Neutrophil (primary cell): ENCODE measurements at regions not wholly inside any gene's neighbourhood (a gene's known extent, or its start where the extent isn't known, plus 50 kb on each side); places are given as distances from the start of the nearest gene placed in this dataset.

Source experiments
- H3K27ac ChIP-seq: fragments of 200-600 bp; sonication (generic); 2 replicates; pipeline ENCODE4 v1.5.1; 2016; ENCODE audit warnings: mild to moderate bottlenecking, moderate library complexity
- H3K27me3 ChIP-seq: fragments of 200-600 bp; sonication (generic); 2 replicates; pipeline ENCODE4 v1.6.0; 2016; ENCODE audit warnings: mild to moderate bottlenecking
- H3K36me3 ChIP-seq: fragments of 200-600 bp; sonication (generic); 2 replicates; pipeline ENCODE4 v1.5.1; 2017
- H3K4me1 ChIP-seq, 2 experiments: fragments of 200-600 bp in 1 of 2; sonication (generic) in 1 of 2; 1 replicate in 1 of 2; 2 replicates in 1 of 2; pipeline versions ENCODE4 v1.5.1 to v1.6.1; 2013 to 2016; ENCODE audit warnings: low read depth in 1 of 2, low read length in 1 of 2, mild to moderate bottlenecking in 1 of 2, moderate library complexity in 1 of 2; ENCODE audit not compliant: control insufficient read depth in 1 of 2, insufficient read depth in 1 of 2
- H3K4me3 ChIP-seq, 2 experiments: fragments of 200-600 bp in 1 of 2; sonication (generic) in 1 of 2; 1 replicate in 1 of 2; 2 replicates in 1 of 2; pipeline ENCODE4 v1.5.1; 2013 to 2016; ENCODE audit warnings: low read depth in 1 of 2, low read length in 1 of 2, mild to moderate bottlenecking in 1 of 2, moderate library complexity in 1 of 2
- H3K9me3 ChIP-seq: fragments of 200-600 bp; sonication (generic); 2 replicates; pipeline ENCODE4 v1.5.1; 2016
- CTCF ChIP-seq: fragments of 200-600 bp; sonication (generic); IDR thresholded peaks from 2 replicates; pipeline ENCODE4 v1.5.1; 2016; ENCODE audit warnings: antibody characterized with exemption

DNA sequence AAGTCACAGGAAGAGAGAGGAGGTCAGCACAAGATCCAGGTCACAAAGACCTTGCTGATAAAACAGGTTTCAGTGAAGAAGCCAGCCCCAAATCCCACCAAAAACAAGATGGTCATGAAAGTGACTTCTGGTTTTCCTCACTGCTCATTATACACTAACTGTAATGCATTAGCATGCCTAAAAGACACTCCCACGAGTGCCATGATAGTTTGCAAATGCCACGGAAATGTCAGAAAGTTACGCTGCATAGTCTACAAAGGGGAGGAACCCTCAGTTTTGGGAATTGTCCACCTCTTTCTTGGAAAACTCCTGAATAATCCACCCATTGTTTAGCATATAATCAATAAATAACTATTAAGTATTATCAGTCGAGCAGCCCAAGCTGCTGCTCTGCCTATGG lies 427.2 kb downstream of the RFPL4B start:
- TF ChIP-seq CTCF: no peak
- peaks cover 9 to 11% of the 10 kb centered on the region in 2 experiments for H3K4me1 ChIP-seq
- no peaks in the 10 kb centered on the region for H3K27me3 ChIP-seq
- H3K4me3 ChIP-seq: no peak overlapping the region
- no peak overlapping the region for H3K27ac ChIP-seq
- no peaks in the 10 kb centered on the region for H3K9me3 ChIP-seq
- H3K36me3 ChIP-seq: no peaks in the 10 kb centered on the region

GRCh38 chr6:112780498-112781096 lies 433.5 kb downstream of the RFPL4B start:
- no peaks in the 10 kb centered on the region for H3K27me3 ChIP-seq
- no peak overlapping the region for H3K4me3 ChIP-seq
- no peaks in the 10 kb centered on the region for H3K36me3 ChIP-seq
- TF ChIP-seq CTCF: peak; percentile 76
- no peaks in the 10 kb centered on the region for H3K9me3 ChIP-seq
- H3K4me1 ChIP-seq: peaks cover 16 to 25% of the 10 kb centered on the region in 2 experiments
- H3K27ac ChIP-seq: no peak overlapping the region

- H3K36me3 ChIP-seq: no peaks in the 10 kb centered on the region
- no peaks in the 10 kb centered on the region for H3K9me3 ChIP-seq
- H3K27ac ChIP-seq: no peak overlapping the region
- no peaks in the 10 kb centered on the region for H3K27me3 ChIP-seq
- no peak overlapping the region for H3K4me3 ChIP-seq
- TF ChIP-seq CTCF: no peak
- H3K4me1 ChIP-seq: peaks cover 16 to 25% of the 10 kb centered on the region in 2 experiments
These were observed 434.1 kb downstream of the RFPL4B start for GRCh38 chr6:112781241-112781640.

- H3K27me3 ChIP-seq: no peaks in the 10 kb centered on the region
- no peak for TF ChIP-seq CTCF
- H3K4me1 ChIP-seq: peaks cover 0 to 8% of the 10 kb centered on the region in 2 experiments
- no peak overlapping the region for H3K27ac ChIP-seq
- no peaks in the 10 kb centered on the region for H3K9me3 ChIP-seq
- H3K4me3 ChIP-seq: no peak overlapping the region
- H3K36me3 ChIP-seq: no peaks in the 10 kb centered on the region
These were observed 438.3 kb downstream of the RFPL4B start for GRCh38 chr6:112785408-112785807.

DNA sequence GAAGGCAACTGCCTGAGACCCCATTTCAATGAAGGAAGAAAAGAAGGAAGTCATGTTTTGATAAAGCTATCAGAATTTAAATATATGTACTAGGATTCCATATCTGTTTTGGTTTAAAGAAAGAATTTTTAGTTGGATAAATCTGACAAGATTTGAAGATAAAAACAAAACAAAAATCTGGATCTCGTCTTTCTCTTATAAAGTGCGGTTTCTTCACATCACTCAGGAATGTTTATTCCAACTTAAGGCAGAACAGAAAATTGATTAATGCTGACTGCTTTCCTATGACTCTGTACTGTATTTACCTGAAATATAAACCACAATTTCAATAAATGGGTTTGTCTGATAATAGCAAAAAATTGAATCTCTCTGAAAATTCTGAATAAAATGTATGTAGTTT lies 439.7 kb downstream of the RFPL4B start:
- Histone ChIP-seq H3K9me3 (no peaks in the 10 kb centered on the region), H3K4me1 (peaks cover 0 to 5% of the 10 kb centered on the region in 2 experiments), H3K4me3 (no peak overlapping the region), H3K27ac (no peak overlapping the region), H3K27me3 (no peaks in the 10 kb centered on the region), H3K36me3 (no peaks in the 10 kb centered on the region)
- no peak for TF ChIP-seq CTCF
